Right lobe of liver (tissue), 4 donors: ENCODE measurements at regions not wholly inside any gene's neighbourhood (a gene's known extent, or its start where the extent isn't known, plus 50 kb on each side); places are given as distances from the start of the nearest gene placed in this dataset.

Experiments used
- POLR2A ChIP-seq: fragments of 450-650 bp; IDR thresholded peaks from one replicate; pipeline ENCODE4 v1.6.1; 2017; ENCODE audit warnings: antibody characterized with exemption, mild to moderate bottlenecking
- TF ChIP-seq, protein P1 (sequence below), 4 donors: fragments of 200-600 bp in 3 of 4; fragments of 450-650 bp in 1 of 4; IDR thresholded peaks; one replicate each; pipeline versions ENCODE4 v1.5.1 to v1.8.0; 2016 to 2022; ENCODE audit warnings: antibody characterized with exemption in 4 of 4, mild to moderate bottlenecking in 2 of 4
- donor health status: DM: no; HTN: no; CAD: no.
- donor health status: DM: no; HTN: no; CAD: no.
- donor health status: DM: no; HTN: yes; CAD: no.

DNA sequence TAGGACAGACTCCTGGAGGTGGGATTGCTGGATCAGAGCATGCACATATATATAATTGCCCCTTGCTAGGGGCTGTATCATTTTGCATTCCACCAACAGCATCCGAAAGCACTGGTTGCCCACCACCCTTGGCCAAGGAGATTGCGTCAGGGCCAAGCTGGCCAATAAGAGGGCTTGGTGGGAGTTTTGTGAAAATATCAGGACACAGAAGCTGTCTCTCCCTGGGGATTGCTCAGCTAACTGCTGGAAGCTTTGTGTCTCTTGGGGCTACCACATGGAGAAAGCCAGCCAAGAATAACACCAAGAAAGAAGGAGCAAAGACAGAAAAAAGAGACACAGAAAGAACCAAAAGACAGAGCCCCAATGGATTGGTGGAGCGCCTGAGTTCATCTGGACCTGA, 90.6 kb upstream of the RALGAPA2 start:
- TF ChIP-seq, protein P1, sequence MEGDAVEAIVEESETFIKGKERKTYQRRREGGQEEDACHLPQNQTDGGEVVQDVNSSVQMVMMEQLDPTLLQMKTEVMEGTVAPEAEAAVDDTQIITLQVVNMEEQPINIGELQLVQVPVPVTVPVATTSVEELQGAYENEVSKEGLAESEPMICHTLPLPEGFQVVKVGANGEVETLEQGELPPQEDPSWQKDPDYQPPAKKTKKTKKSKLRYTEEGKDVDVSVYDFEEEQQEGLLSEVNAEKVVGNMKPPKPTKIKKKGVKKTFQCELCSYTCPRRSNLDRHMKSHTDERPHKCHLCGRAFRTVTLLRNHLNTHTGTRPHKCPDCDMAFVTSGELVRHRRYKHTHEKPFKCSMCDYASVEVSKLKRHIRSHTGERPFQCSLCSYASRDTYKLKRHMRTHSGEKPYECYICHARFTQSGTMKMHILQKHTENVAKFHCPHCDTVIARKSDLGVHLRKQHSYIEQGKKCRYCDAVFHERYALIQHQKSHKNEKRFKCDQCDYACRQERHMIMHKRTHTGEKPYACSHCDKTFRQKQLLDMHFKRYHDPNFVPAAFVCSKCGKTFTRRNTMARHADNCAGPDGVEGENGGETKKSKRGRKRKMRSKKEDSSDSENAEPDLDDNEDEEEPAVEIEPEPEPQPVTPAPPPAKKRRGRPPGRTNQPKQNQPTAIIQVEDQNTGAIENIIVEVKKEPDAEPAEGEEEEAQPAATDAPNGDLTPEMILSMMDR (IDR thresholded peaks at IDR 0.05) = no peak
- TF ChIP-seq POLR2A = no peak
